ENCODE measurements at regions not wholly inside any gene's neighbourhood (a gene's known extent, or its start where the extent isn't known, plus 50 kb on each side); places are given as distances from the start of the nearest gene placed in this dataset.

DNA sequence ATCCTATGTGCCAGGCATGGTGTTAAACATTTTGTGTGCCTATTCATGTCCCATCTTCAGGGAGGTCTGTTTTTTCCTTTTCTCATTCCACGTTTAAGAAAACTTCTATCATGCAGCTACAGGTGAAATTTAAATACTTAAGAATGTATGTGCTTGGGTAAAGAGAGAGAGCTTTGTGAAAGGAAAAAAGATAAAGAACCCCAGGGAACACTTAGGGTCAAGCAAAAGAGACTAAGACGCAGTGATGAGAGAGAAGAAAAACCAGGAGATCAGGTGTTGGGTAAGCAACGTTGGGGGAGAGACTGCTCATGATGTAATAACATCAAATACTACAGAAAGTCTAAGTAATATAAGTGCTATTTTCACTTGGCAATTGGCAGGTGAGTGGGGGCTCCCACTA lies 253.7 kb downstream of the GRXCR1 start:
- TF ChIP-seq CTCF (IDR thresholded peaks at IDR 0.05) = no peak
- TF ChIP-seq POLR2A (IDR thresholded peaks at IDR 0.05) = no peak

All from body of pancreas (tissue), 4 donors.